ENCODE measurements at regions not wholly inside any gene's neighbourhood (a gene's known extent, or its start where the extent isn't known, plus 50 kb on each side); places are given as distances from the start of the nearest gene placed in this dataset.

DNA sequence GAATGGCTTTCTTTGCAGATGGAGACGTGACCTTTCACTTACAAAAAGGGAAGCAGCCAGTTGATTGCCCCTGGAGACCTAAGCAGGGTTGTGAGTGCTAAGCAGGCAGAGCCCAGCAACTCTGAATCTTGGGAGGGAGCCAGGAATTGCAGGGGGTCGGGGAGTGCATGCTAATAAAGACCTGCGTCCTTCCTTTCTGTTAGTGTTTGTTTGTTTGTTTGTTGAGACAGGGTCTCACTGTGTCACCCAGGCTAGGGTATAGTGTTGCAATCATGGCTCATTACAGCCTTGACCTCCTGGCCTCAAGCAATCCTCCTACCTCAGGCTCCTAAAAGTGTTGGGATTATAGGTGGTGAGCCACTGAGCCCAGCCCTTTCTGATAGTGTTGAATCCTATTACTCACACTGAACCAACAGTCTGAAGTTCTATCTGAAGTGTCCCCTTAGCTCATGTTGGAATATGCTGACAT lies 137.4 kb downstream of the CEP135 start:
- no peak for DNase-seq (ENCODE audit: low spot score)

DNA sequence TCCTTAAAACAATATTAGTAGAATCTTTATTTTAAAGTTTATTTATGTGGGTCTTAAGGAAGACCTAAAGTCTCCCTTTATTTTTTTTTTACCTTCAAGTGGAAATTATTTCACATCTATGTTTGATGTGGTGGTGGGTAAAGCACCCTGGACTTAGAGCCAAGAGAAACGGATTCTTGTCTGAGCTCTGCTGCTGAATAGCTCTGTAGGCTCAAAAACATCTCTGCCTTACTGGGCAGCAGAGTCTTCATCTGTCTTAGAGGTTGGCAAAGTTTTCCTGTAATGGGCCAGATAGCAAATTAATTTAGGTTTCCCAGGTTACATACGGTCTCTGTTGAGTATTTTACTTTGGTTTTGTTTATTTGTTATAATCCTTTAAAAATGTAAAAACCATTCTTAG lies 136.5 kb downstream of the CEP135 start:
- no peak for DNase-seq (ENCODE audit: low spot score)

DNA sequence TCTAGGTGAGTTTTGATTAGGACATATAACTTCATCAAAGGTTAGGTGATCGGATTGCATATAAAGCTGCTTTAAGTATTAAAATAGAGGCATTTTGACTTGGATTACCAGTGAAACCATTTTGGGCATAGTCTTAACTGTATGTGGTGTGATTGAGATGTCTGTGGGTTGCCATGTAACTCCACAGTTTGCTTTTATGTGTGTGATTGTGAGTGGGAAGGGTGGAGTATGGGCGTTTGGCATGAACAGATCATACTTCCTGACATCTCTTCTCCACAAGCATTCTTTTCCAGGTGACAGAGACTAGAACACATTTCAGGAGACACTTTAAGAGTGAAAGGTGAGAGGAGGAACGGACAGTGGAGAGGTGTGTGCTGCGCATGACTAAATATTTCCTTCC lies 136.1 kb downstream of the CEP135 start:
- DNase-seq (ENCODE audit: low spot score), result no peak

All from cerebellar cortex (tissue), 1 donor.